Psoas muscle (tissue), 7 donors: ENCODE measurements at regions not wholly inside any gene's neighbourhood (a gene's known extent, or its start where the extent isn't known, plus 50 kb on each side); places are given as distances from the start of the nearest gene placed in this dataset.

ENCODE experiments used
- ATAC-seq, 4 donors: fragments of 200-7000 bp; cut with Tn5 transposase; one replicate each; pipeline ENCODE4 v1.9.1; 2020; ENCODE audit warnings: moderate library complexity in 3 of 4, mild to moderate bottlenecking in 2 of 4
- DNase-seq, 2 donors: peaks; one replicate each; pipeline ENCODE4 v3.0.0-alpha.2; 2020
- H3K27ac ChIP-seq: fragments of 200-600 bp; one replicate; pipeline ENCODE4 v1.8.0; 2022
- H3K27me3 ChIP-seq, 3 donors: fragments of 200-600 bp in 1 of 3; one replicate each; pipeline versions ENCODE4 v1.6.1 to v1.8.0; 2013 to 2022; ENCODE audit warnings: low read length in 2 of 3, mild to moderate bottlenecking in 2 of 3, moderate library complexity in 1 of 3; ENCODE audit not compliant: insufficient read depth in 3 of 3
- H3K36me3 ChIP-seq, 2 donors: fragments of 200-600 bp in 1 of 2; one replicate each; pipeline versions ENCODE4 v1.6.1 to v1.8.0; 2013 to 2022; ENCODE audit warnings: low read depth in 1 of 2, mild to moderate bottlenecking in 1 of 2, moderate library complexity in 1 of 2; ENCODE audit not compliant: insufficient read depth in 1 of 2
- H3K4me1 ChIP-seq: fragments of 200-600 bp; one replicate; pipeline ENCODE4 v1.8.0; 2022
- H3K4me3 ChIP-seq: fragments of 200-600 bp; one replicate; pipeline ENCODE4 v1.8.0; 2022; ENCODE audit warnings: mild to moderate bottlenecking
- H3K9me3 ChIP-seq: fragments of 200-600 bp; one replicate; pipeline ENCODE4 v1.8.0; 2022
- CTCF ChIP-seq: fragments of 200-600 bp; IDR thresholded peaks from one replicate; pipeline ENCODE4 v1.8.0; 2022; ENCODE audit warnings: antibody characterized with exemption
- WGBS, 3 donors: extraction: QIAGEN DNeasy Blood & Tissue Kit; methylation state at CpG; one replicate each; pipeline versions ENCODE4 v1.1.6 to v1.1.7; 2013; 5-methylcytosine and 5-hydroxymethylcytosine counted together
- intact Hi-C, 2 donors: fragments of 100-400 bp; cut with DNase I; formaldehyde crosslinking; loops; one replicate each; pipeline versions ENCODE4 v1.11.0 to v1.14.2; 2022
- donor health status: healthy with polysubstance abuse.
- donor health status: DM: no; HTN: no; CAD: no; lungs with moderate emphysema.
- donor health status: Bipolar disorder and iron deficiency.
- donor health status: healthy.
- donor health status: DM: yes; HTN: yes; CAD: no.
- donor health status: DM: no; HTN: no; CAD: no.
- donor health status: DM: yes; HTN: yes; CAD: no.

GRCh38 chr21:23014021-23014420 is 2015.8 kb downstream of the NCAM2 start:
- Histone ChIP-seq H3K4me3 (no peak overlapping the region), H3K36me3 (no peaks in the 10 kb centered on the region), H3K4me1 (no peaks in the 10 kb centered on the region), H3K27me3 (no peaks in the 10 kb centered on the region), H3K27ac (no peak overlapping the region), H3K9me3 (no peaks in the 10 kb centered on the region)
- no peak for DNase-seq
- TF ChIP-seq CTCF = no peak
- intact Hi-C loops = no loop called here
- WGBS, 3 donors = 51 to 66% (median 62%) methylated on average over 4 of the region's 4 CpGs
- ATAC-seq = no peak

- no peak overlapping the region for H3K27ac ChIP-seq
Measured at GRCh38 chr21:23016617-23017016, 2018.4 kb downstream of the NCAM2 start.

GRCh38 chr21:23017989-23018388 is 2019.8 kb downstream of the NCAM2 start:
- DNase-seq (no peak), ATAC-seq (no peak)
- H3K27me3 ChIP-seq = no peaks in the 10 kb centered on the region
- intact Hi-C loops = no loop called here
- H3K4me1 ChIP-seq = no peaks in the 10 kb centered on the region
- no peak for TF ChIP-seq CTCF
- no peak overlapping the region for H3K4me3 ChIP-seq
- H3K27ac ChIP-seq = no peak overlapping the region
- no peaks in the 10 kb centered on the region for H3K9me3 ChIP-seq
- H3K36me3 ChIP-seq = no peaks in the 10 kb centered on the region

More at GRCh38 chr21:23016617-23017016, 2018.4 kb downstream of the NCAM2 start:
- no peaks in the 10 kb centered on the region for H3K36me3 ChIP-seq
- ATAC-seq (no peak), DNase-seq (no peak)
- no peaks in the 10 kb centered on the region for H3K27me3 ChIP-seq
- H3K9me3 ChIP-seq = no peaks in the 10 kb centered on the region
- H3K4me1 ChIP-seq = no peaks in the 10 kb centered on the region
- intact Hi-C loops = no loop called here
- 51 to 61% (median 59%) methylated on average over 4 of the region's 4 CpGs for WGBS, 3 donors
- no peak for TF ChIP-seq CTCF
- H3K4me3 ChIP-seq = no peak overlapping the region

GRCh38 chr21:23020969-23021368 is 2022.8 kb downstream of the NCAM2 start:
- intact Hi-C loops = no loop called here
- Histone ChIP-seq H3K4me3 (no peak overlapping the region), H3K4me1 (no peaks in the 10 kb centered on the region), H3K27ac (no peak overlapping the region), H3K27me3 (no peaks in the 10 kb centered on the region), H3K9me3 (no peaks in the 10 kb centered on the region), H3K36me3 (no peaks in the 10 kb centered on the region)
- no peak for TF ChIP-seq CTCF
- 85 to 88% (median 87%) methylated on average over 10 of the region's 10 CpGs for WGBS, 3 donors
- DNase-seq = no peak
- no peak for ATAC-seq

- intact Hi-C loops = no loop called here
- WGBS, 3 donors = 95 to 97% (median 96%) methylated on average over 37 of the region's 37 CpGs
- H3K27me3 ChIP-seq = no peaks in the 10 kb centered on the region
- DNase-seq (peak in 1 of 2 donors; percentile 43), ATAC-seq (no peak)
- H3K27ac ChIP-seq = no peak overlapping the region
- H3K4me3 ChIP-seq = no peak overlapping the region
- H3K9me3 ChIP-seq = no peaks in the 10 kb centered on the region
- no peaks in the 10 kb centered on the region for H3K4me1 ChIP-seq
- H3K36me3 ChIP-seq = no peaks in the 10 kb centered on the region
- TF ChIP-seq CTCF = no peak
Measured at GRCh38 chr21:23021481-23021880, 2023.3 kb downstream of the NCAM2 start.
